Astrocyte (in vitro differentiated cells and primary cell): ENCODE measurements at regions not wholly inside any gene's neighbourhood (a gene's known extent, or its start where the extent isn't known, plus 50 kb on each side); places are given as distances from the start of the nearest gene placed in this dataset.
A peak's percentile ranks its signal among the peaks of the same experiment; 100 is the strongest.

Experiments used
- DNase-seq: peaks from one replicate; pipeline ENCODE4 v3.0.0-alpha.2; 2010; ENCODE audit warnings: low read depth
- FAIRE-seq: peaks from 2 replicates; lab custom pipeline; 2011; peaks lifted over from hg19 to GRCh38; lab: Jason Lieb, UNC
- H2AFZ ChIP-seq: 2 replicates; pipeline ENCODE4 v1.6.0; 2012; ENCODE audit warnings: low read depth, low read length, inconsistent platforms
- H3K27ac ChIP-seq: 2 replicates; pipeline ENCODE4 v1.5.1; 2011; ENCODE audit warnings: low read depth, low read length, inconsistent platforms
- H3K27me3 ChIP-seq: 2 replicates; pipeline ENCODE4 v1.6.0; 2011; ENCODE audit warnings: low read length, inconsistent platforms; ENCODE audit not compliant: insufficient read depth
- H3K36me3 ChIP-seq: 2 replicates; pipeline ENCODE4 v1.5.1; 2011; ENCODE audit warnings: low read length, inconsistent platforms; ENCODE audit not compliant: insufficient read depth
- H3K4me1 ChIP-seq: 2 replicates; pipeline ENCODE4 v1.5.1; 2011; ENCODE audit warnings: low read length, inconsistent platforms; ENCODE audit not compliant: insufficient read depth
- H3K4me2 ChIP-seq: 2 replicates; pipeline ENCODE4 v1.6.0; 2012; ENCODE audit warnings: low read length, inconsistent platforms
- H3K4me3 ChIP-seq: 2 replicates; pipeline ENCODE4 v1.5.1; 2011; ENCODE audit warnings: low read depth, mild to moderate bottlenecking, low read length, inconsistent platforms; ENCODE audit not compliant: insufficient read depth
- H3K79me2 ChIP-seq: 2 replicates; pipeline ENCODE4 v1.6.0; 2012; ENCODE audit warnings: mild to moderate bottlenecking, low read length, inconsistent platforms; ENCODE audit not compliant: insufficient read depth
- H3K9ac ChIP-seq: 2 replicates; pipeline ENCODE4 v1.6.0; 2012; ENCODE audit warnings: mild to moderate bottlenecking, low read length, inconsistent platforms
- H3K9me3 ChIP-seq: 2 replicates; pipeline ENCODE4 v1.5.1; 2012; ENCODE audit warnings: low read depth, mild to moderate bottlenecking, low read length, inconsistent platforms; ENCODE audit not compliant: insufficient read depth
- H4K20me1 ChIP-seq: 2 replicates; pipeline ENCODE4 v1.6.0; 2012; ENCODE audit warnings: low read length, inconsistent platforms; ENCODE audit not compliant: insufficient read depth
- H3K27ac Mint-ChIP-seq: one replicate; pipeline ENCODE4 v1.8.0; 2021; ENCODE audit warnings: mild to moderate bottlenecking, mixed read lengths; ENCODE audit not compliant: unreplicated experiment
- H3K27me3 Mint-ChIP-seq: one replicate; pipeline ENCODE4 v1.8.0; 2021; ENCODE audit warnings: low read depth, mixed read lengths; ENCODE audit not compliant: unreplicated experiment
- H3K36me3 Mint-ChIP-seq: one replicate; pipeline ENCODE4 v1.8.0; 2021; ENCODE audit warnings: low read depth, mixed read lengths; ENCODE audit not compliant: unreplicated experiment
- H3K4me1 Mint-ChIP-seq: one replicate; pipeline ENCODE4 v1.8.0; 2021; ENCODE audit warnings: low read depth, mixed read lengths; ENCODE audit not compliant: unreplicated experiment
- H3K4me3 Mint-ChIP-seq: one replicate; pipeline ENCODE4 v1.8.0; 2021; ENCODE audit warnings: mild to moderate bottlenecking, moderate library complexity, mixed read lengths; ENCODE audit not compliant: unreplicated experiment
- H3K9me3 Mint-ChIP-seq: one replicate; pipeline ENCODE4 v1.8.0; 2021; ENCODE audit warnings: mild to moderate bottlenecking, mixed read lengths; ENCODE audit not compliant: unreplicated experiment
- EZH2 ChIP-seq: IDR thresholded peaks from 2 replicates; pipeline ENCODE4 v1.6.1; 2012; ENCODE audit warnings: mild to moderate bottlenecking, low read length, inconsistent platforms; ENCODE audit not compliant: insufficient read depth
- TF ChIP-seq, protein P1 (sequence below): IDR thresholded peaks from 2 replicates; pipeline ENCODE4 v1.5.1; 2011; ENCODE audit warnings: low read depth, mild to moderate bottlenecking, inconsistent platforms, low read length, moderate library complexity; ENCODE audit not compliant: insufficient read depth

DNA sequence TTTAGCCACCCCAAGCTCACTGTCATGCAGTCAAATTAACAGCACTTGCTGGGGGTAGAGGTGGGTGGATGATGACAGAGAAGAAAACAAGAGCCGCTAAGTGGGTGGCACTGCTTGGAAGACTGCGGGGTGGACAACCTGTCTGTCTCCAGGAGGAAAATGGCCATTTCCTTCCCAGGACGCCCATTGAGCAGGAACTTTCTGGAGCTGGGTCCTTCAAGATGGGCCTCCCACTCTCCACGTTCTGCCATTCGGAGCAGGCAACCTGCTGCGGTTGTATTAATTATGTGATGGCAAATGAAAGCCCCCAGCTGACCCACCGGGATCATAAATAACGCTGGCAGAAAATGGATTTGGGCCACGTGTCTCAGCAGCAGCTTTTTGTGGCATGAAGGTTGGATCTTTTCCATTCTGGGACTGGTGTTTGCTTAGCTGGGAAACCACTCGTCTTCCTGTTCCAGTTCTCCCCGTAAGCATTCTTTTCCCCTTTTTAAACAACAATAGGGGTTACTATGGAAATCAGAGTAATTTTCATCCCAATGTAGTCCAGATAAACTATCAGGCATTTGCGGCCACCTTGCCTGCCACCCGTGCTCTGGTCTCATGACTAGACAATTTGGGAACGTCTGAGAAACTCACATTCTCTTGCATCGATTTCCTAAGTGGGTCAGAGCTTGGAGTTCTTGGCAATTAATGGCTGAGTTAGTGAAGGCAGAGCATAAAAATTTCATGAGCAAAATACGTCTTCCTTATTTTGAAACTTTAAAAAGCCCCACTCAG is 215.5 kb downstream of the ANKRD60 start:
- H3K4me3 ChIP-seq: no peak overlapping the region
- FAIRE-seq (no peak), DNase-seq (peak; percentile 28)
- Mint-ChIP-seq H3K27me3 (peaks cover 34% of the 10 kb centered on the region), H3K4me1 (peaks cover 8% of the 10 kb centered on the region), H3K36me3 (peaks cover 2% of the 10 kb centered on the region), H3K27ac (no peak overlapping the region), H3K4me3 (no peak overlapping the region), H3K9me3 (peaks cover 5% of the 10 kb centered on the region)
- peaks cover 16% of the 10 kb centered on the region for H3K4me1 ChIP-seq
- TF ChIP-seq EZH2: no peak
- TF ChIP-seq, protein P1, sequence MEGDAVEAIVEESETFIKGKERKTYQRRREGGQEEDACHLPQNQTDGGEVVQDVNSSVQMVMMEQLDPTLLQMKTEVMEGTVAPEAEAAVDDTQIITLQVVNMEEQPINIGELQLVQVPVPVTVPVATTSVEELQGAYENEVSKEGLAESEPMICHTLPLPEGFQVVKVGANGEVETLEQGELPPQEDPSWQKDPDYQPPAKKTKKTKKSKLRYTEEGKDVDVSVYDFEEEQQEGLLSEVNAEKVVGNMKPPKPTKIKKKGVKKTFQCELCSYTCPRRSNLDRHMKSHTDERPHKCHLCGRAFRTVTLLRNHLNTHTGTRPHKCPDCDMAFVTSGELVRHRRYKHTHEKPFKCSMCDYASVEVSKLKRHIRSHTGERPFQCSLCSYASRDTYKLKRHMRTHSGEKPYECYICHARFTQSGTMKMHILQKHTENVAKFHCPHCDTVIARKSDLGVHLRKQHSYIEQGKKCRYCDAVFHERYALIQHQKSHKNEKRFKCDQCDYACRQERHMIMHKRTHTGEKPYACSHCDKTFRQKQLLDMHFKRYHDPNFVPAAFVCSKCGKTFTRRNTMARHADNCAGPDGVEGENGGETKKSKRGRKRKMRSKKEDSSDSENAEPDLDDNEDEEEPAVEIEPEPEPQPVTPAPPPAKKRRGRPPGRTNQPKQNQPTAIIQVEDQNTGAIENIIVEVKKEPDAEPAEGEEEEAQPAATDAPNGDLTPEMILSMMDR: no peak
- H2AFZ ChIP-seq: no peak overlapping the region
- no peaks in the 10 kb centered on the region for H3K36me3 ChIP-seq
- H3K9me3 ChIP-seq: no peaks in the 10 kb centered on the region
- H3K79me2 ChIP-seq: no peaks in the 10 kb centered on the region
- H3K27ac ChIP-seq: no peak overlapping the region
- no peak overlapping the region for H3K4me2 ChIP-seq
- H4K20me1 ChIP-seq: no peaks in the 10 kb centered on the region
- H3K9ac ChIP-seq: no peak overlapping the region
- no peaks in the 10 kb centered on the region for H3K27me3 ChIP-seq

DNA sequence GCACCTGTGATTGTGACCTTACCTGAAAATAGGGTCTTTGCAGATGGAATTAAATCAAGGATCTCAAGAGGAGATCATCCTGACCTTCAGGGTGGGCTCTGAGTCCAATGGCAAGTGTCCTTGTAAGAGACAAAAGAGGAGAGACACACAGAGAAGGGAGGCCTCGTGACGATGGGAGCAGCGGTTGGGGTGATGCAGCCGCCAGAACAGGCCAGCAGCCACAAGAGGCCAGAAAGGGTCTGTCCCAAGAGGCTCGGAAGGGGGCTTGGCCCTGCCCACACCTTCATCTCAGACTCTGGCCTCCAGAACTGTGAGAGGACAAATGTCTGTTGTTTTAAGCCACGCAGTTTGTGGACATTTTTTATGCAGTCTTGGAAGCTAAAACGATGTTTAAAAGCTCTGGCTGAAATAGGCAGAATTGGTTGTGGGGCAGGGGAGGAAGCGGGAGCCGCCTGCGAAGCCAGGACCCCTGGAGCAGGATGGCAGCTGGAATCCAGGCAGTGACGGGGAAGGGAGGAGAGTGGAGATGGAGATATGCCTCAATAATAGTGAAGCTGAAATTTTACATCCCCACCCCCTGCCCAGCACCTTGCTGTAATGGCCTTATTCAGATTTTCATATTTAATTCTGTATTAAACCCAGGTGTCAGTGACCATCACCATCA is 216.4 kb downstream of the ANKRD60 start:
- no peaks in the 10 kb centered on the region for H3K36me3 ChIP-seq
- peaks cover 5% of the 10 kb centered on the region for H3K9me3 Mint-ChIP-seq
- no peaks in the 10 kb centered on the region for H3K9me3 ChIP-seq
- no peaks in the 10 kb centered on the region for H4K20me1 ChIP-seq
- DNase-seq (no peak), FAIRE-seq (no peak)
- TF ChIP-seq, protein P1: no peak
- TF ChIP-seq EZH2: no peak
- H3K4me1 Mint-ChIP-seq: peaks cover 2% of the 10 kb centered on the region
- no peak overlapping the region for H3K4me3 Mint-ChIP-seq
- H3K27ac ChIP-seq: no peak overlapping the region
- no peak overlapping the region for H3K9ac ChIP-seq
- peaks cover 4% of the 10 kb centered on the region for H3K36me3 Mint-ChIP-seq
- no peak overlapping the region for H3K4me3 ChIP-seq
- H3K27me3 Mint-ChIP-seq: peaks cover 40% of the 10 kb centered on the region
- H3K79me2 ChIP-seq: no peaks in the 10 kb centered on the region
- H3K4me1 ChIP-seq: peaks cover 9% of the 10 kb centered on the region
- no peak overlapping the region for H3K4me2 ChIP-seq
- H3K27ac Mint-ChIP-seq: no peak overlapping the region
- no peaks in the 10 kb centered on the region for H3K27me3 ChIP-seq
- H2AFZ ChIP-seq: no peak overlapping the region
